WTC11 (cell line): ENCODE measurements at regions not wholly inside any gene's neighbourhood (a gene's known extent, or its start where the extent isn't known, plus 50 kb on each side); places are given as distances from the start of the nearest gene placed in this dataset.

Experiments
- ATAC-seq: fragments of 200-7000 bp; cut with Tn5 transposase; 2 replicates; pipeline ENCODE4 v1.10.0; 2021; ENCODE audit warnings: mild to moderate bottlenecking, moderate library complexity
- CTCF ChIA-PET: fragments of 300-600 bp; sonication (Branson Sonifier 250); formaldehyde crosslinking; loops from one replicate; lab custom pipeline; 2021; ENCODE audit warnings: antibody characterized with exemption; lab: Charles Lee
- POLR2A ChIA-PET: fragments of 350-600 bp; sonication (Branson Sonifier 250); formaldehyde crosslinking; loops from one replicate; lab custom pipeline; 2021; ENCODE audit warnings: antibody characterized with exemption; lab: Charles Lee
- DNase-seq: peaks from one replicate; pipeline ENCODE4 v3.0.0; 2021; ENCODE audit warnings: low spot score
- H3K27ac Mint-ChIP-seq: 2 replicates; pipeline ENCODE4 v1.8.0; 2021; ENCODE audit warnings: mixed read lengths
- H3K27me3 Mint-ChIP-seq: 2 replicates; pipeline ENCODE4 v1.8.0; 2021; ENCODE audit warnings: low read depth, mild to moderate bottlenecking, moderate library complexity, mixed read lengths
- H3K36me3 Mint-ChIP-seq: 2 replicates; pipeline ENCODE4 v1.8.0; 2021; ENCODE audit warnings: mixed read lengths
- H3K4me1 Mint-ChIP-seq: 2 replicates; pipeline ENCODE4 v1.8.0; 2022; ENCODE audit warnings: mixed read lengths
- H3K4me3 Mint-ChIP-seq: 2 replicates; pipeline ENCODE4 v1.8.0; 2021; ENCODE audit warnings: mild to moderate bottlenecking, moderate library complexity, mixed read lengths
- H3K9me3 Mint-ChIP-seq: 2 replicates; pipeline ENCODE4 v1.8.0; 2021; ENCODE audit warnings: mixed read lengths
- AR ChIP-seq: fragments of 250-450 bp; sonication (Bioruptor Pico); IDR thresholded peaks from 2 replicates; pipeline ENCODE4 v1.9.0; 2021; ENCODE audit warnings: mild to moderate bottlenecking
- ARID4B ChIP-seq: sonication (generic); formaldehyde crosslinking; IDR thresholded peaks from 2 replicates; pipeline ENCODE4 v1.8.0; 2023; ENCODE audit warnings: missing genetic modification reagents, mild to moderate bottlenecking, borderline replicate concordance
- CREM ChIP-seq: sonication (generic); formaldehyde crosslinking; IDR thresholded peaks from 2 replicates; pipeline ENCODE4 v1.8.1; 2022; ENCODE audit warnings: mild to moderate bottlenecking, missing genetic modification reagents, moderate library complexity
- ESRRA ChIP-seq: sonication (generic); formaldehyde crosslinking; IDR thresholded peaks from 2 replicates; pipeline ENCODE4 v1.8.1; 2022; ENCODE audit warnings: mild to moderate bottlenecking, missing genetic modification reagents, borderline replicate concordance
- FOXP4 ChIP-seq: sonication (generic); formaldehyde crosslinking; IDR thresholded peaks from 2 replicates; pipeline ENCODE4 v1.8.0; 2022; ENCODE audit warnings: mild to moderate bottlenecking, missing genetic modification reagents
- JAZF1 ChIP-seq: fragments of 250-450 bp; sonication (Bioruptor Pico); IDR thresholded peaks from 2 replicates; pipeline ENCODE4 v1.9.0; 2021; ENCODE audit warnings: moderate library complexity, mild to moderate bottlenecking, inconsistent platforms
- PRDM15 ChIP-seq: sonication (generic); formaldehyde crosslinking; IDR thresholded peaks from 2 replicates; pipeline ENCODE4 v1.8.0; 2022; ENCODE audit warnings: missing genetic modification reagents
- PREB ChIP-seq: sonication (generic); formaldehyde crosslinking; IDR thresholded peaks from 2 replicates; pipeline ENCODE4 v1.8.1; 2022; ENCODE audit warnings: mild to moderate bottlenecking, missing genetic modification reagents, moderate library complexity, borderline replicate concordance
- PRRX2 ChIP-seq: fragments of 250-450 bp; sonication (Bioruptor Pico); IDR thresholded peaks from 2 replicates; pipeline ENCODE4 v1.8.0; 2021; ENCODE audit warnings: mild to moderate bottlenecking
- STAT6 ChIP-seq: sonication (generic); formaldehyde crosslinking; conservative IDR thresholded peaks from 2 replicates; pipeline ENCODE4 v1.8.1; 2023; ENCODE audit warnings: mild to moderate bottlenecking, low read depth, missing genetic modification reagents, moderate library complexity
- ZNF121 ChIP-seq: sonication (generic); formaldehyde crosslinking; IDR thresholded peaks from 2 replicates; pipeline ENCODE4 v1.8.0; 2023; ENCODE audit warnings: missing genetic modification reagents
- ZNF423 ChIP-seq: fragments of 250-450 bp; sonication (Bioruptor Pico); IDR thresholded peaks from 2 replicates; pipeline ENCODE4 v2.1.2; 2022; ENCODE audit warnings: mild to moderate bottlenecking, moderate library complexity
- TF ChIP-seq, protein P1 (sequence below): fragments of 200-600 bp; IDR thresholded peaks from 2 replicates; pipeline ENCODE4 v1.8.0; 2022; ENCODE audit warnings: antibody characterized with exemption
- TF ChIP-seq, protein P2 (sequence below): sonication (generic); formaldehyde crosslinking; IDR thresholded peaks from 2 replicates; pipeline ENCODE4 v1.8.1; 2023; ENCODE audit warnings: mild to moderate bottlenecking, moderate library complexity, missing genetic modification reagents

DNA sequence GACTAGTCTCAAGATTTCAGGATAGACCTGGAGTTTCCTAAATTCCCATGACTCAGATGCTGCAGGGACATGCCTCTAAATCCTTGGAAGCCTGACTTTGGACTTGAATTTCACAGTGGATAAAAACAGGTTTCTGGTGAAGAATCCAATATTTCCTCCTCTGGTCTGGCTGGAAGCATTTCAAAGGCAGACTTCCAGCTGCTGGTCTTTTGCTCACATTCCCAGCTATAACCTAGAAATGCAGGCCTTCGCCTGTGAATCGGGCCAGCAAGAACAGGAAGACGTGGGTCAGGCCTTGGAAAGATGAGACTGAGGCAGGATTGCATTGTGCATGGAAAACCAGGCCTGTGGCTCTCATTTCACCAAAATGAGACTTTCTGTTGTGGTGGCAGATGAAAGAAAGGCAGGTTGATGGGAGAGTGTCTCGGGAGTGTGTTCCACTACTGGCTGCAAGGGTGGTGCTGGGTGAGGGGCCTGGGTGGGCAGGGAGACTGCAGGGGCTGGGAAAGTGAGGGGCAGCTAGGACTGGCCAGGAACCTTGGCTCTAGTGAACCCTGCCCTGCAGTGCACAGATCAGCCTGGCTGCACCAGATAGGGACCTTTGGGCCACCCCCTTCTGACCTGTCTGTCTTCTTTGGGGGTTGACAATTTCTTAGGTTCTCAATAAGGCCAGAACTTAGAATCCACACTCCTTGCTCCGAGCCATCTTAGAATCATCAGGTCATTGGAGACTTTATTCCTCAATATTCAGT, 488.8 kb upstream of the MKI67 start:
- no peaks in the 10 kb centered on the region for H3K4me1 Mint-ChIP-seq
- no peak for DNase-seq
- POLR2A ChIA-PET = no interaction called here
- H3K36me3 Mint-ChIP-seq = no peaks in the 10 kb centered on the region
- CTCF ChIA-PET = no interaction called here
- H3K4me3 Mint-ChIP-seq = no peak overlapping the region
- H3K9me3 Mint-ChIP-seq = peaks cover 5% of the 10 kb centered on the region; the same call in 1 of the 2 replicates
- TF ChIP-seq JAZF1 (CRISPR knock-in tag) (no peak), PRDM15 (CRISPR knock-in tag) (no peak), FOXP4 (CRISPR knock-in tag) (no peak), STAT6 (no peak), ZNF423 (CRISPR knock-in tag) (no peak), CREM (CRISPR knock-in tag) (no peak), ARID4B (CRISPR knock-in tag) (no peak), ZNF121 (no peak), AR (CRISPR knock-in tag) (no peak), PRRX2 (CRISPR knock-in tag) (no peak), PREB (CRISPR knock-in tag) (no peak), ESRRA (CRISPR knock-in tag) (no peak)
- TF ChIP-seq, protein P1, sequence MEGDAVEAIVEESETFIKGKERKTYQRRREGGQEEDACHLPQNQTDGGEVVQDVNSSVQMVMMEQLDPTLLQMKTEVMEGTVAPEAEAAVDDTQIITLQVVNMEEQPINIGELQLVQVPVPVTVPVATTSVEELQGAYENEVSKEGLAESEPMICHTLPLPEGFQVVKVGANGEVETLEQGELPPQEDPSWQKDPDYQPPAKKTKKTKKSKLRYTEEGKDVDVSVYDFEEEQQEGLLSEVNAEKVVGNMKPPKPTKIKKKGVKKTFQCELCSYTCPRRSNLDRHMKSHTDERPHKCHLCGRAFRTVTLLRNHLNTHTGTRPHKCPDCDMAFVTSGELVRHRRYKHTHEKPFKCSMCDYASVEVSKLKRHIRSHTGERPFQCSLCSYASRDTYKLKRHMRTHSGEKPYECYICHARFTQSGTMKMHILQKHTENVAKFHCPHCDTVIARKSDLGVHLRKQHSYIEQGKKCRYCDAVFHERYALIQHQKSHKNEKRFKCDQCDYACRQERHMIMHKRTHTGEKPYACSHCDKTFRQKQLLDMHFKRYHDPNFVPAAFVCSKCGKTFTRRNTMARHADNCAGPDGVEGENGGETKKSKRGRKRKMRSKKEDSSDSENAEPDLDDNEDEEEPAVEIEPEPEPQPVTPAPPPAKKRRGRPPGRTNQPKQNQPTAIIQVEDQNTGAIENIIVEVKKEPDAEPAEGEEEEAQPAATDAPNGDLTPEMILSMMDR = no peak
- TF ChIP-seq, protein P2, sequence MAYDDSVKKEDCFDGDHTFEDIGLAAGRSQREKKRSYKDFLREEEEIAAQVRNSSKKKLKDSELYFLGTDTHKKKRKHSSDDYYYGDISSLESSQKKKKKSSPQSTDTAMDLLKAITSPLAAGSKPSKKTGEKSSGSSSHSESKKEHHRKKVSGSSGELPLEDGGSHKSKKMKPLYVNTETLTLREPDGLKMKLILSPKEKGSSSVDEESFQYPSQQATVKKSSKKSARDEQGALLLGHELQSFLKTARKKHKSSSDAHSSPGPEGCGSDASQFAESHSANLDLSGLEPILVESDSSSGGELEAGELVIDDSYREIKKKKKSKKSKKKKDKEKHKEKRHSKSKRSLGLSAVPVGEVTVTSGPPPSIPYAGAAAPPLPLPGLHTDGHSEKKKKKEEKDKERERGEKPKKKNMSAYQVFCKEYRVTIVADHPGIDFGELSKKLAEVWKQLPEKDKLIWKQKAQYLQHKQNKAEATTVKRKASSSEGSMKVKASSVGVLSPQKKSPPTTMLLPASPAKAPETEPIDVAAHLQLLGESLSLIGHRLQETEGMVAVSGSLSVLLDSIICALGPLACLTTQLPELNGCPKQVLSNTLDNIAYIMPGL (CRISPR knock-in tag) = no peak
- no peaks in the 10 kb centered on the region for H3K27me3 Mint-ChIP-seq
- no peak overlapping the region for H3K27ac Mint-ChIP-seq
- ATAC-seq = no peak
